ENCODE measurements at regions not wholly inside any gene's neighbourhood (a gene's known extent, or its start where the extent isn't known, plus 50 kb on each side); places are given as distances from the start of the nearest gene placed in this dataset.

DNA sequence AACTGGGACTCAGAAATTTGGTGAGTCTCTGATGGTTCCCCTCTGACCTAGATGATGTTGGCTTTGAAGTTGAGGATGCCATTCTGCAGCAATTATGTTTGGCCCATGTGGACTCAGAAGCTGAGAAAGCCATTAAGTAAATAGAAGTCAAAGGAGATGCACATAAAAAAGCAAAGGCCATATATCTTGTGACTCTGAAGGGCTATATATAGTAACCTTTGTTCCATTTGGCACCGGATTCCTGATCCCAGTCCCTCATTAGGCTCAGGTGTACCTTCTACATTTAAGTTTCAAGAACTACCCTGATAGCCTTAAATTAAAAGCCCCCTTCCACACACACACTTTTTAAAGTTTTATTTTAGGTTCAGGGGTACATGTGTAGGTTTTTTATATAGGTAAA is 50.0 kb upstream of the PDK4 start:
- TF ChIP-seq EGR1 (IDR thresholded peaks at IDR 0.05; ENCODE audit: borderline replicate concordance in 1 of 2, low read depth in 2 of 2, low read length in 2 of 2) (no peak), POLR2AphosphoS5 (IDR thresholded peaks at IDR 0.05; ENCODE audit: low read length) (no peak), PAX5 (IDR thresholded peaks at IDR 0.05; ENCODE audit: borderline replicate concordance, low read depth, low read length) (no peak), STAT1 (conservative IDR thresholded peaks at IDR 0.05) (no peak), CBFB (IDR thresholded peaks at IDR 0.05; ENCODE audit: low read depth) (no peak), GABPA (IDR thresholded peaks at IDR 0.05; ENCODE audit: low read depth) (no peak), CHD4 (IDR thresholded peaks at IDR 0.05) (no peak), TAF1 (IDR thresholded peaks at IDR 0.05; ENCODE audit: borderline replicate concordance, low read depth, low read length) (no peak), SREBF2 (IDR thresholded peaks at IDR 0.05; ENCODE audit: low read length) (no peak)
- TF ChIP-seq, protein P1, sequence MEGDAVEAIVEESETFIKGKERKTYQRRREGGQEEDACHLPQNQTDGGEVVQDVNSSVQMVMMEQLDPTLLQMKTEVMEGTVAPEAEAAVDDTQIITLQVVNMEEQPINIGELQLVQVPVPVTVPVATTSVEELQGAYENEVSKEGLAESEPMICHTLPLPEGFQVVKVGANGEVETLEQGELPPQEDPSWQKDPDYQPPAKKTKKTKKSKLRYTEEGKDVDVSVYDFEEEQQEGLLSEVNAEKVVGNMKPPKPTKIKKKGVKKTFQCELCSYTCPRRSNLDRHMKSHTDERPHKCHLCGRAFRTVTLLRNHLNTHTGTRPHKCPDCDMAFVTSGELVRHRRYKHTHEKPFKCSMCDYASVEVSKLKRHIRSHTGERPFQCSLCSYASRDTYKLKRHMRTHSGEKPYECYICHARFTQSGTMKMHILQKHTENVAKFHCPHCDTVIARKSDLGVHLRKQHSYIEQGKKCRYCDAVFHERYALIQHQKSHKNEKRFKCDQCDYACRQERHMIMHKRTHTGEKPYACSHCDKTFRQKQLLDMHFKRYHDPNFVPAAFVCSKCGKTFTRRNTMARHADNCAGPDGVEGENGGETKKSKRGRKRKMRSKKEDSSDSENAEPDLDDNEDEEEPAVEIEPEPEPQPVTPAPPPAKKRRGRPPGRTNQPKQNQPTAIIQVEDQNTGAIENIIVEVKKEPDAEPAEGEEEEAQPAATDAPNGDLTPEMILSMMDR (IDR thresholded peaks at IDR 0.05 in 2 of 3, conservative IDR thresholded peaks at IDR 0.05 in 1 of 3; ENCODE audit: control insufficient read depth in 2 of 3, extremely low read depth in 1 of 3, insufficient read depth in 1 of 3, low read depth in 3 of 3, low read length in 3 of 3) = no peak
- TF ChIP-seq, protein P2, sequence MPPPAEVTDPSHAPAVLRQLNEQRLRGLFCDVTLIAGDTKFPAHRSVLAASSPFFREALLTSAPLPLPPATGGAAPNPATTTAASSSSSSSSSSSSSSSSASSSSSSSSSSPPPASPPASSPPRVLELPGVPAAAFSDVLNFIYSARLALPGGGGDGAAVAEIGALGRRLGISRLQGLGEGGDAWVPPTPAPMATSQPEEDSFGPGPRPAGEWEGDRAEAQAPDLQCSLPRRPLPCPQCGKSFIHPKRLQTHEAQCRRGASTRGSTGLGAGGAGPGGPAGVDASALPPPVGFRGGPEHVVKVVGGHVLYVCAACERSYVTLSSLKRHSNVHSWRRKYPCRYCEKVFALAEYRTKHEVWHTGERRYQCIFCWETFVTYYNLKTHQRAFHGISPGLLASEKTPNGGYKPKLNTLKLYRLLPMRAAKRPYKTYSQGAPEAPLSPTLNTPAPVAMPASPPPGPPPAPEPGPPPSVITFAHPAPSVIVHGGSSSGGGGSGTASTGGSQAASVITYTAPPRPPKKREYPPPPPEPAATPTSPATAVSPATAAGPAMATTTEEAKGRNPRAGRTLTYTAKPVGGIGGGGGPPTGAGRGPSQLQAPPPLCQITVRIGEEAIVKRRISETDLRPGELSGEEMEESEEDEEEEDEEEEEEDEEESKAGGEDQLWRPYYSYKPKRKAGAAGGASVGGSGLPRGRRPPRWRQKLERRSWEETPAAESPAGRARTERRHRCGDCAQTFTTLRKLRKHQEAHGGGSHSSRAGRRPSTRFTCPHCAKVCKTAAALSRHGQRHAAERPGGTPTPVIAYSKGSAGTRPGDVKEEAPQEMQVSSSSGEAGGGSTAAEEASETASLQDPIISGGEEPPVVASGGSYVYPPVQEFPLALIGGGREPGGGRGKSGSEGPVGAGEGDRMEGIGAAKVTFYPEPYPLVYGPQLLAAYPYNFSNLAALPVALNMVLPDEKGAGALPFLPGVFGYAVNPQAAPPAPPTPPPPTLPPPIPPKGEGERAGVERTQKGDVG (CRISPR knock-in tag; IDR thresholded peaks at IDR 0.05) = no peak
- TF ChIP-seq, protein P3, sequence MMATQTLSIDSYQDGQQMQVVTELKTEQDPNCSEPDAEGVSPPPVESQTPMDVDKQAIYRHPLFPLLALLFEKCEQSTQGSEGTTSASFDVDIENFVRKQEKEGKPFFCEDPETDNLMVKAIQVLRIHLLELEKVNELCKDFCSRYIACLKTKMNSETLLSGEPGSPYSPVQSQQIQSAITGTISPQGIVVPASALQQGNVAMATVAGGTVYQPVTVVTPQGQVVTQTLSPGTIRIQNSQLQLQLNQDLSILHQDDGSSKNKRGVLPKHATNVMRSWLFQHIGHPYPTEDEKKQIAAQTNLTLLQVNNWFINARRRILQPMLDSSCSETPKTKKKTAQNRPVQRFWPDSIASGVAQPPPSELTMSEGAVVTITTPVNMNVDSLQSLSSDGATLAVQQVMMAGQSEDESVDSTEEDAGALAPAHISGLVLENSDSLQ (IDR thresholded peaks at IDR 0.05) = no peak
- TF ChIP-seq, protein P4, sequence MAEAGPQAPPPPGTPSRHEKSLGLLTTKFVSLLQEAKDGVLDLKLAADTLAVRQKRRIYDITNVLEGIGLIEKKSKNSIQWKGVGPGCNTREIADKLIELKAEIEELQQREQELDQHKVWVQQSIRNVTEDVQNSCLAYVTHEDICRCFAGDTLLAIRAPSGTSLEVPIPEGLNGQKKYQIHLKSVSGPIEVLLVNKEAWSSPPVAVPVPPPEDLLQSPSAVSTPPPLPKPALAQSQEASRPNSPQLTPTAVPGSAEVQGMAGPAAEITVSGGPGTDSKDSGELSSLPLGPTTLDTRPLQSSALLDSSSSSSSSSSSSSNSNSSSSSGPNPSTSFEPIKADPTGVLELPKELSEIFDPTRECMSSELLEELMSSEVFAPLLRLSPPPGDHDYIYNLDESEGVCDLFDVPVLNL (IDR thresholded peaks at IDR 0.05; ENCODE audit: low read depth, low read length) = no peak

Data from GM12878 (cell line).